ENCODE measurements at regions not wholly inside any gene's neighbourhood (a gene's known extent, or its start where the extent isn't known, plus 50 kb on each side); places are given as distances from the start of the nearest gene placed in this dataset.

DNA sequence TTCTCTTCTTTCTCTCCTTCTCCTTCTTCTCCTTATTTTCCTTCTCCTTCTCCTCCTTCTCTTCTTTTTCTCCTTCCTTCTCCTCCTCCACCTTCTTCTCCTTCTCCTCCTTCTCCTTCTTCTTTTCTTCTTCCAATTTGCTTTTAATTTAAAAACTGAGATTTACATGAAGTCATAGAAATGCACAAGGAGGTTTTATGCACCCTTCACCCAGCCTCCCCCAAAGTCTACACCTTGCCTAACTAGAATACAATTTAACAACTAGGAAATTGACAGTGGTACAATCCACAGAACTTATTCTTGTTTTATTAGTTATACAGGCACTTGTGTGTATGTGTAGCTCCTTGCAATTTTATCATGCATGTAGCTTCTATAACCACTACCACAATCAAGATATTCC is 826.7 kb downstream of the KCNJ2 start:
- TF ChIP-seq, protein P1, sequence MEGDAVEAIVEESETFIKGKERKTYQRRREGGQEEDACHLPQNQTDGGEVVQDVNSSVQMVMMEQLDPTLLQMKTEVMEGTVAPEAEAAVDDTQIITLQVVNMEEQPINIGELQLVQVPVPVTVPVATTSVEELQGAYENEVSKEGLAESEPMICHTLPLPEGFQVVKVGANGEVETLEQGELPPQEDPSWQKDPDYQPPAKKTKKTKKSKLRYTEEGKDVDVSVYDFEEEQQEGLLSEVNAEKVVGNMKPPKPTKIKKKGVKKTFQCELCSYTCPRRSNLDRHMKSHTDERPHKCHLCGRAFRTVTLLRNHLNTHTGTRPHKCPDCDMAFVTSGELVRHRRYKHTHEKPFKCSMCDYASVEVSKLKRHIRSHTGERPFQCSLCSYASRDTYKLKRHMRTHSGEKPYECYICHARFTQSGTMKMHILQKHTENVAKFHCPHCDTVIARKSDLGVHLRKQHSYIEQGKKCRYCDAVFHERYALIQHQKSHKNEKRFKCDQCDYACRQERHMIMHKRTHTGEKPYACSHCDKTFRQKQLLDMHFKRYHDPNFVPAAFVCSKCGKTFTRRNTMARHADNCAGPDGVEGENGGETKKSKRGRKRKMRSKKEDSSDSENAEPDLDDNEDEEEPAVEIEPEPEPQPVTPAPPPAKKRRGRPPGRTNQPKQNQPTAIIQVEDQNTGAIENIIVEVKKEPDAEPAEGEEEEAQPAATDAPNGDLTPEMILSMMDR (conservative IDR thresholded peaks at IDR 0.05; ENCODE audit: low read depth, low read length): no peak
- no peak for TF ChIP-seq EZH2 (IDR thresholded peaks at IDR 0.05; ENCODE audit: borderline replicate concordance, low read depth, low read length, poor library complexity, severe bottlenecking)
